ENCODE measurements at regions not wholly inside any gene's neighbourhood (a gene's known extent, or its start where the extent isn't known, plus 50 kb on each side); places are given as distances from the start of the nearest gene placed in this dataset.

DNA sequence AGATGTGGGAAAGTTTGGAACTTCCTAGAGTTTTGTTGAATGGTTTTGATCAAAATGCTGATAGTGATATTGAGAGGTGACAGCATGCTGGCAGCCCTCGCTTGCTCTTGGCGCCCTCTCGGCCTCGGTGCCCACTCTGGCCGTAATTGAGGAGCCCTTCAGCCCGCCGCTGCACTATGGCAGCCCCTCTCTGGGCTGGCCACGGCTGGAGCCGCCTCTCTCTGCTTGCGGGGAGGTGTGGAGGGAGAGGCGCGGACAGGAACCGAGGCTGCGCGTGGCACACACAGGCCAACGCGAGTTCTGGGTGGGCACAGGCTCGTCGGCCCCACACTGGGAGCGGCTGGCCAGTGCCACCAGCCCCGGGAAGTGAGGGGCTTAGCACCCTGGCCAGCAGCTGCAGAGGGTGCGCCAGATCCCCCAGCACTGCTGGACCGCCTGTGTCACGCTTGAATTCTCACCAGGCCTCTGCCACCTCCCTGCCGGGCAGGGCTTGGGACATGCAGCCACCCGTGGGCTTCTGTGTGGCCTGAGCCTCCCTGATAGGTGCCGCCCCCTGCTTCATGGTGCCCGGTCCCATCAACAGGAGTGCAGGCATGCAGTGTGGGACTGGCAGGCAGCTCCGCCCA, 488.5 kb downstream of the CYLC2 start:
- H3K4me1 Mint-ChIP-seq (ENCODE audit: low read depth) = no peaks in the 10 kb centered on the region

GRCh38 chr9:103485138-103485537, 490.0 kb downstream of the CYLC2 start:
- Mint-ChIP-seq H3K9me3 (peaks cover 37% of the 10 kb centered on the region), H3K4me3 (no peak overlapping the region), H3K36me3 (ENCODE audit: low read depth) (peaks cover 5% of the 10 kb centered on the region; the same call in 1 of the 2 replicates), H3K27ac (no peak overlapping the region), H3K27me3 (ENCODE audit: insufficient read depth) (no peaks in the 10 kb centered on the region), H3K4me1 (ENCODE audit: low read depth) (no peaks in the 10 kb centered on the region)
- no peak for DNase-seq
- TF ChIP-seq, protein P1, sequence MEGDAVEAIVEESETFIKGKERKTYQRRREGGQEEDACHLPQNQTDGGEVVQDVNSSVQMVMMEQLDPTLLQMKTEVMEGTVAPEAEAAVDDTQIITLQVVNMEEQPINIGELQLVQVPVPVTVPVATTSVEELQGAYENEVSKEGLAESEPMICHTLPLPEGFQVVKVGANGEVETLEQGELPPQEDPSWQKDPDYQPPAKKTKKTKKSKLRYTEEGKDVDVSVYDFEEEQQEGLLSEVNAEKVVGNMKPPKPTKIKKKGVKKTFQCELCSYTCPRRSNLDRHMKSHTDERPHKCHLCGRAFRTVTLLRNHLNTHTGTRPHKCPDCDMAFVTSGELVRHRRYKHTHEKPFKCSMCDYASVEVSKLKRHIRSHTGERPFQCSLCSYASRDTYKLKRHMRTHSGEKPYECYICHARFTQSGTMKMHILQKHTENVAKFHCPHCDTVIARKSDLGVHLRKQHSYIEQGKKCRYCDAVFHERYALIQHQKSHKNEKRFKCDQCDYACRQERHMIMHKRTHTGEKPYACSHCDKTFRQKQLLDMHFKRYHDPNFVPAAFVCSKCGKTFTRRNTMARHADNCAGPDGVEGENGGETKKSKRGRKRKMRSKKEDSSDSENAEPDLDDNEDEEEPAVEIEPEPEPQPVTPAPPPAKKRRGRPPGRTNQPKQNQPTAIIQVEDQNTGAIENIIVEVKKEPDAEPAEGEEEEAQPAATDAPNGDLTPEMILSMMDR (IDR thresholded peaks at IDR 0.05) = no peak

More for the DNA sequence above, 488.5 kb downstream of the CYLC2 start:
- TF ChIP-seq, protein P1 (IDR thresholded peaks at IDR 0.05) = no peak
- no peak overlapping the region for H3K4me3 Mint-ChIP-seq
- H3K27ac Mint-ChIP-seq = no peak overlapping the region
- no peak for DNase-seq
- peaks cover 5% of the 10 kb centered on the region; the same call in 1 of the 2 replicates for H3K36me3 Mint-ChIP-seq (ENCODE audit: low read depth)
- no peaks in the 10 kb centered on the region for H3K27me3 Mint-ChIP-seq (ENCODE audit: insufficient read depth)
- peaks cover 38% of the 10 kb centered on the region for H3K9me3 Mint-ChIP-seq

DNA sequence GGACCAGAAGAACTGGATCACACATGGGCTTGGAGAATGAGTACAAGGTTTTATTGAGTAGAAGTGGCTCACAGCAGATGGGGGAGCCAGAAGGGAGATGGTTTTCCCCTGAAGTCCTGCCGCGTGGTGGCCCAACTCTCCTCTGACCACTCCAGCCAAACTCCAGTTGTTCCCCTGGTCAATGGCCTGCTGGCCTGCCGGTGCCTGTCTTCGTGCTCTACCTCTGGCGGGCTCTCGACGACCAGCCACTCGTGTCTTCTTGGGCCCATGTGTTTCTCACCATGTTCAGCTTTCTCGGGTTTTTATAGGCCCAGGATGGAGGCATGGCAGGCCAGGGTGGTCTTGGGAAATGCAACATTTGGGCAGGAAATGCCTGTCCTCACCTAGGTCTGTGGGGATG, 519.6 kb downstream of the CYLC2 start:
- no peak for DNase-seq
- Mint-ChIP-seq H3K9me3 (peaks cover 20% of the 10 kb centered on the region), H3K4me1 (ENCODE audit: low read depth) (no peaks in the 10 kb centered on the region), H3K36me3 (ENCODE audit: low read depth) (no peaks in the 10 kb centered on the region), H3K27ac (no peak overlapping the region), H3K4me3 (no peak overlapping the region), H3K27me3 (ENCODE audit: insufficient read depth) (no peaks in the 10 kb centered on the region)
- TF ChIP-seq, protein P1 (IDR thresholded peaks at IDR 0.05) = no peak

DNA sequence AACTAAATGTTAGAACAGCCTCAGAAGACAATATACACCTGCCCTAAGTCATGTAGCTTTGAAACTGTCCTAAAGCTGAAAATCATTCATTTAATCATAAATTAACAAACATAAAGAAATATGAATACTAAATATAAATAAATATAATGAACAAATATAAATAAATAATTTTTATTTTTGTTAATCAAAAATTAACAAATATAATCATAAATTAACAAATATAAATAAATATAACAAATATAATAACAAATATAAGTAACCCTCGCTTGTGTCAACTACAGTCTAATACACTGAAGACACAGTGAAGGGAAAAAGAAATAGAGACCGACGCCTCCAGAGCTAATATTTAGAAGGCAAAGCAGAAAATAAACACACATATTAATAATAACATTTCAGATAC, 527.3 kb downstream of the CYLC2 start:
- no peaks in the 10 kb centered on the region for H3K4me1 Mint-ChIP-seq (ENCODE audit: low read depth)
- H3K4me3 Mint-ChIP-seq = no peak overlapping the region
- no peaks in the 10 kb centered on the region for H3K36me3 Mint-ChIP-seq (ENCODE audit: low read depth)
- no peak overlapping the region for H3K27ac Mint-ChIP-seq
- H3K9me3 Mint-ChIP-seq = peaks cover 4% of the 10 kb centered on the region; the same call in 1 of the 2 replicates
- no peak for DNase-seq
- TF ChIP-seq, protein P1 (IDR thresholded peaks at IDR 0.05) = no peak
- no peaks in the 10 kb centered on the region for H3K27me3 Mint-ChIP-seq (ENCODE audit: insufficient read depth)

DNA sequence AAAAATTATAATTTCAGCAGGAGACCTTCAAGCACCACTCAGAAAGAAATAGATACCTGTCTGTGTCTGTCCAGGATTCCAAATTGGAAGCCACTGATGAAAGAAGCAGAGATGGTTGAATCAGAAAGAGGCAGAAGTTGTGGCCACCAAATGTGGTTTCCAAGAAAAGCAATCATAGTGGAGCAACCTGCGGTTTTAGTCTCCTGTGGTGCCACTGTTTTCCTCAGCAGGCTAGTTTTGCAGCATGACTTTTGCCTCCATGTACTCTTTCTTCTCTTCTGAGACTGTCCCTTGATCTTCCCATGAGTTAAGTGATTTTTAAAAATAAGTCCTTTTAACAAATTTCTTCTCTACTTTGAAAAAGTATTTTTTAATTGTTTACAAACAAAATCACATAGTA, 535.8 kb downstream of the CYLC2 start:
- DNase-seq = no peak
- Mint-ChIP-seq H3K9me3 (peaks cover 27% of the 10 kb centered on the region), H3K4me3 (no peak overlapping the region), H3K4me1 (ENCODE audit: low read depth) (no peaks in the 10 kb centered on the region), H3K27me3 (ENCODE audit: insufficient read depth) (no peaks in the 10 kb centered on the region), H3K36me3 (ENCODE audit: low read depth) (no peaks in the 10 kb centered on the region), H3K27ac (no peak overlapping the region)
- TF ChIP-seq, protein P1 (IDR thresholded peaks at IDR 0.05) = no peak
